Vagina (tissue), 2 donors: ENCODE measurements at regions not wholly inside any gene's neighbourhood (a gene's known extent, or its start where the extent isn't known, plus 50 kb on each side); places are given as distances from the start of the nearest gene placed in this dataset.

Experiments
- POLR2A ChIP-seq, 2 donors: fragments of 450-650 bp; IDR thresholded peaks; one replicate each; pipeline ENCODE4 v1.6.1; 2017; ENCODE audit warnings: antibody characterized with exemption in 2 of 2, mild to moderate bottlenecking in 2 of 2, moderate library complexity in 2 of 2
- POLR2AphosphoS5 ChIP-seq, 2 donors: sonication (generic); formaldehyde crosslinking; IDR thresholded peaks; one replicate each; pipeline ENCODE4 v1.9.0; 2017; ENCODE audit warnings: antibody characterized with exemption in 2 of 2, mild to moderate bottlenecking in 2 of 2, low read depth in 1 of 2; ENCODE audit not compliant: insufficient read depth in 1 of 2
- TF ChIP-seq, protein P1 (sequence below), 3 experiments: fragments of 450-650 bp in 2 of 3; fragments of 200-600 bp in 1 of 3; sonication (generic) in 1 of 3; IDR thresholded peaks; one replicate each; pipeline ENCODE4 v1.5.1; 2017 to 2019; ENCODE audit warnings: antibody characterized with exemption in 3 of 3, mild to moderate bottlenecking in 2 of 3, moderate library complexity in 2 of 3

DNA sequence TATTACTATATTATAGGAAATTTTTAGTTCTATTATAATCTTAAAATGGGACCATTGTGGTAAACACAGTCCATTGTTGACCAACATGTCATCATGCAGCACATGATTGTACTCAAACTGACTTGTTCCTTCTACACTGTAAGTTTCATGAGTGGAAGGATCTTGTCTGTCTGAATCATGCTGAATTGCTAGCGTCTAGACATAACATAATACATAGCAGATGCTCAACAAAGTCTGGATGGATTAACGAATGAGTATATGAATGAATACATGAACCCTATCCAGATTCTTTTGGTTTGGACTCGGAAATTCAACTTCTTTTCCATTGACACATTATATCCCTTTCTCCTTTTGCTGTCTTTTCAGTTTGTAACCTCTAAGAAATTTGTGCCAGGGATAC lies 429.2 kb upstream of the SGCD start:
- TF ChIP-seq, protein P1, sequence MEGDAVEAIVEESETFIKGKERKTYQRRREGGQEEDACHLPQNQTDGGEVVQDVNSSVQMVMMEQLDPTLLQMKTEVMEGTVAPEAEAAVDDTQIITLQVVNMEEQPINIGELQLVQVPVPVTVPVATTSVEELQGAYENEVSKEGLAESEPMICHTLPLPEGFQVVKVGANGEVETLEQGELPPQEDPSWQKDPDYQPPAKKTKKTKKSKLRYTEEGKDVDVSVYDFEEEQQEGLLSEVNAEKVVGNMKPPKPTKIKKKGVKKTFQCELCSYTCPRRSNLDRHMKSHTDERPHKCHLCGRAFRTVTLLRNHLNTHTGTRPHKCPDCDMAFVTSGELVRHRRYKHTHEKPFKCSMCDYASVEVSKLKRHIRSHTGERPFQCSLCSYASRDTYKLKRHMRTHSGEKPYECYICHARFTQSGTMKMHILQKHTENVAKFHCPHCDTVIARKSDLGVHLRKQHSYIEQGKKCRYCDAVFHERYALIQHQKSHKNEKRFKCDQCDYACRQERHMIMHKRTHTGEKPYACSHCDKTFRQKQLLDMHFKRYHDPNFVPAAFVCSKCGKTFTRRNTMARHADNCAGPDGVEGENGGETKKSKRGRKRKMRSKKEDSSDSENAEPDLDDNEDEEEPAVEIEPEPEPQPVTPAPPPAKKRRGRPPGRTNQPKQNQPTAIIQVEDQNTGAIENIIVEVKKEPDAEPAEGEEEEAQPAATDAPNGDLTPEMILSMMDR (IDR thresholded peaks at IDR 0.05): no peak
- no peak for TF ChIP-seq POLR2AphosphoS5 (IDR thresholded peaks at IDR 0.05; ENCODE audit: insufficient read depth in 1 of 2, low read depth in 1 of 2)
- no peak for TF ChIP-seq POLR2A (IDR thresholded peaks at IDR 0.05)
